HL-60 (cell line): ENCODE measurements at regions not wholly inside any gene's neighbourhood (a gene's known extent, or its start where the extent isn't known, plus 50 kb on each side); places are given as distances from the start of the nearest gene placed in this dataset.

ENCODE experiments used
- TF ChIP-seq, protein P1 (sequence below): IDR thresholded peaks from 2 replicates; pipeline ENCODE4 v1.6.1; 2012; ENCODE audit warnings: low read depth; ENCODE audit not compliant: insufficient replicate concordance
- TF ChIP-seq, protein P2 (sequence below): IDR thresholded peaks from one replicate; pipeline ENCODE4 v1.5.1; 2011; ENCODE audit warnings: low read length, control low read depth, inconsistent platforms; ENCODE audit not compliant: insufficient read depth

DNA sequence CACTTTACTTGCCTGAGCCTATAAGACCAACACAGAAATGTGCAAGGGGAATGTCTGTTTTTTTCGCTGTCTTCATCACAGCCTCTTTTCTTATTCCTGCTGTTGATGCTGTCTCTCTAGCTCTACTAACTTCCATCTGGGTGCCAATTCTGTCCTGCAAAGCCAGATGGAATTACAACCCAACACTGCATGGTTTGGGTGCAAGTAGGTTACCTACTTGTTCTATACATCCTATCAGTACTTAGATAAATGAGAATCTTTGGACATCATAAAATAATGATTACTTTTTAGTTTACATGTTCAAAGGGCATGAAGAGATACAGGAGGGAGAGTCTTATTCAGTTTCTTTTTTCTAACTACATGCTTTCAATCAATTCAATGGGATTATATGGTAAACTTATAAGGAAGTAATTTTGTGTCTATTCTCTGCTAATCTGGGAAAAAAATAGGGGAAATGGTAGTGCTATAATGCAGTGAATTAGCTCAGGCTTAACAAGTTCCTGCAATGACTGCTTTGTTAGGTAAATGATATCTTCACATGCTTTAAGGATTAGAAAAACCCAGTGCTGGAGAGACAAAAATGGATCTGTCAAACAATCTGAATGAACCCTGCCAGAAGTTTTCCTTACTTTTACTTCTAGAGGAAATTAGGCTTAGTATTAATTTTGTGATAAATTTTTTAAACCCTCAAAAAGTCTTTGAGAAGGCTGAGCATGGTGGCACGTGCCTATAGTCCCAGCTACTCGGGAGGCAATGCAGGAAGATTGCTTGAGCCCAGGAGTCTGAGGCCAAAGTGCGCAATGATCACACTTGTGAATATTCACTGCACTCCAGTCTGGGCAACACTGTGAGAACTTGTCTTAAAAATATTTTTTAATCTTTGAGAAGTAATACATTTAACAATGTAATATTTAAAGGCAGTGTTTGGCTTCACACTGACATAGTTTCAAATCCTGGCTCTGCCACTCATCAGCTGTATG, 86.5 kb upstream of the E2F3 start:
- TF ChIP-seq, protein P1, sequence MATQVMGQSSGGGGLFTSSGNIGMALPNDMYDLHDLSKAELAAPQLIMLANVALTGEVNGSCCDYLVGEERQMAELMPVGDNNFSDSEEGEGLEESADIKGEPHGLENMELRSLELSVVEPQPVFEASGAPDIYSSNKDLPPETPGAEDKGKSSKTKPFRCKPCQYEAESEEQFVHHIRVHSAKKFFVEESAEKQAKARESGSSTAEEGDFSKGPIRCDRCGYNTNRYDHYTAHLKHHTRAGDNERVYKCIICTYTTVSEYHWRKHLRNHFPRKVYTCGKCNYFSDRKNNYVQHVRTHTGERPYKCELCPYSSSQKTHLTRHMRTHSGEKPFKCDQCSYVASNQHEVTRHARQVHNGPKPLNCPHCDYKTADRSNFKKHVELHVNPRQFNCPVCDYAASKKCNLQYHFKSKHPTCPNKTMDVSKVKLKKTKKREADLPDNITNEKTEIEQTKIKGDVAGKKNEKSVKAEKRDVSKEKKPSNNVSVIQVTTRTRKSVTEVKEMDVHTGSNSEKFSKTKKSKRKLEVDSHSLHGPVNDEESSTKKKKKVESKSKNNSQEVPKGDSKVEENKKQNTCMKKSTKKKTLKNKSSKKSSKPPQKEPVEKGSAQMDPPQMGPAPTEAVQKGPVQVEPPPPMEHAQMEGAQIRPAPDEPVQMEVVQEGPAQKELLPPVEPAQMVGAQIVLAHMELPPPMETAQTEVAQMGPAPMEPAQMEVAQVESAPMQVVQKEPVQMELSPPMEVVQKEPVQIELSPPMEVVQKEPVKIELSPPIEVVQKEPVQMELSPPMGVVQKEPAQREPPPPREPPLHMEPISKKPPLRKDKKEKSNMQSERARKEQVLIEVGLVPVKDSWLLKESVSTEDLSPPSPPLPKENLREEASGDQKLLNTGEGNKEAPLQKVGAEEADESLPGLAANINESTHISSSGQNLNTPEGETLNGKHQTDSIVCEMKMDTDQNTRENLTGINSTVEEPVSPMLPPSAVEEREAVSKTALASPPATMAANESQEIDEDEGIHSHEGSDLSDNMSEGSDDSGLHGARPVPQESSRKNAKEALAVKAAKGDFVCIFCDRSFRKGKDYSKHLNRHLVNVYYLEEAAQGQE = no peak
- TF ChIP-seq, protein P2, sequence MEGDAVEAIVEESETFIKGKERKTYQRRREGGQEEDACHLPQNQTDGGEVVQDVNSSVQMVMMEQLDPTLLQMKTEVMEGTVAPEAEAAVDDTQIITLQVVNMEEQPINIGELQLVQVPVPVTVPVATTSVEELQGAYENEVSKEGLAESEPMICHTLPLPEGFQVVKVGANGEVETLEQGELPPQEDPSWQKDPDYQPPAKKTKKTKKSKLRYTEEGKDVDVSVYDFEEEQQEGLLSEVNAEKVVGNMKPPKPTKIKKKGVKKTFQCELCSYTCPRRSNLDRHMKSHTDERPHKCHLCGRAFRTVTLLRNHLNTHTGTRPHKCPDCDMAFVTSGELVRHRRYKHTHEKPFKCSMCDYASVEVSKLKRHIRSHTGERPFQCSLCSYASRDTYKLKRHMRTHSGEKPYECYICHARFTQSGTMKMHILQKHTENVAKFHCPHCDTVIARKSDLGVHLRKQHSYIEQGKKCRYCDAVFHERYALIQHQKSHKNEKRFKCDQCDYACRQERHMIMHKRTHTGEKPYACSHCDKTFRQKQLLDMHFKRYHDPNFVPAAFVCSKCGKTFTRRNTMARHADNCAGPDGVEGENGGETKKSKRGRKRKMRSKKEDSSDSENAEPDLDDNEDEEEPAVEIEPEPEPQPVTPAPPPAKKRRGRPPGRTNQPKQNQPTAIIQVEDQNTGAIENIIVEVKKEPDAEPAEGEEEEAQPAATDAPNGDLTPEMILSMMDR = no peak
